Neural crest cell (in vitro differentiated cells): ENCODE measurements at regions not wholly inside any gene's neighbourhood (a gene's known extent, or its start where the extent isn't known, plus 50 kb on each side); places are given as distances from the start of the nearest gene placed in this dataset.

ENCODE experiments used
- DNase-seq: peaks from one replicate; pipeline ENCODE4 v3.0.0; 2021; ENCODE audit warnings: low read depth, mixed read lengths, low spot score
- H3K27ac Mint-ChIP-seq: one replicate; pipeline ENCODE4 v1.8.0; 2021; ENCODE audit warnings: mild to moderate bottlenecking, mixed read lengths; ENCODE audit not compliant: unreplicated experiment
- H3K27me3 Mint-ChIP-seq: 2 replicates; pipeline ENCODE4 v1.8.0; 2021; ENCODE audit warnings: low read depth, mild to moderate bottlenecking, mixed read lengths
- H3K36me3 Mint-ChIP-seq: 2 replicates; pipeline ENCODE4 v1.8.0; 2021; ENCODE audit warnings: low read depth, mild to moderate bottlenecking, mixed read lengths
- H3K4me1 Mint-ChIP-seq: 2 replicates; pipeline ENCODE4 v1.8.0; 2021; ENCODE audit warnings: mixed read lengths
- H3K4me3 Mint-ChIP-seq: one replicate; pipeline ENCODE4 v1.8.0; 2021; ENCODE audit warnings: mild to moderate bottlenecking, mixed read lengths
- H3K9me3 Mint-ChIP-seq: 2 replicates; pipeline ENCODE4 v1.8.0; 2021; ENCODE audit warnings: mixed read lengths
- TF ChIP-seq, protein P1 (sequence below): fragments of 200-600 bp; sonication (generic); conservative IDR thresholded peaks from 2 replicates; pipeline ENCODE4 v1.5.0; 2021; ENCODE audit warnings: antibody characterized with exemption, mild to moderate bottlenecking

DNA sequence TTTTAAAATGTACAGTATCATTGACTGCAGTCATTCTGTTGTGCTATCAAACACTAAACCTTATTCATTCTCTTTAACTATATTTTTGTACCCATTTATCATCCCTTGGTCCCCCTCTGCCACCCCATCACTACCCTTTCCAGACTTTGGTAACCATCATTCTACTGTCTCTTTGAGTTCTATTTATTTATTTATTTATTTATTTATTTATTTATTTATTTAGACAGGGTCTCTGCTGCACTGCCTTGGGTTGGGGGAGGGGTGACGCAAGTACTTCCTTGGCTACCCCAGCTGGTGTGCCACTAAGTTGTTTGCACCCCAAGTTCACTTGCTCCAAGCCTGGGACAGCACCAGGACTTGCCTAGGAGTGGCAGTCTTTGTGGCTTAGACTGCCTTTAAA lies 427.8 kb upstream of the NOVA1 start:
- Mint-ChIP-seq H3K27me3 (no peaks in the 10 kb centered on the region), H3K4me3 (no peak overlapping the region), H3K9me3 (no peaks in the 10 kb centered on the region), H3K27ac (no peak overlapping the region), H3K4me1 (no peaks in the 10 kb centered on the region), H3K36me3 (no peaks in the 10 kb centered on the region)
- DNase-seq = no peak
- TF ChIP-seq, protein P1, sequence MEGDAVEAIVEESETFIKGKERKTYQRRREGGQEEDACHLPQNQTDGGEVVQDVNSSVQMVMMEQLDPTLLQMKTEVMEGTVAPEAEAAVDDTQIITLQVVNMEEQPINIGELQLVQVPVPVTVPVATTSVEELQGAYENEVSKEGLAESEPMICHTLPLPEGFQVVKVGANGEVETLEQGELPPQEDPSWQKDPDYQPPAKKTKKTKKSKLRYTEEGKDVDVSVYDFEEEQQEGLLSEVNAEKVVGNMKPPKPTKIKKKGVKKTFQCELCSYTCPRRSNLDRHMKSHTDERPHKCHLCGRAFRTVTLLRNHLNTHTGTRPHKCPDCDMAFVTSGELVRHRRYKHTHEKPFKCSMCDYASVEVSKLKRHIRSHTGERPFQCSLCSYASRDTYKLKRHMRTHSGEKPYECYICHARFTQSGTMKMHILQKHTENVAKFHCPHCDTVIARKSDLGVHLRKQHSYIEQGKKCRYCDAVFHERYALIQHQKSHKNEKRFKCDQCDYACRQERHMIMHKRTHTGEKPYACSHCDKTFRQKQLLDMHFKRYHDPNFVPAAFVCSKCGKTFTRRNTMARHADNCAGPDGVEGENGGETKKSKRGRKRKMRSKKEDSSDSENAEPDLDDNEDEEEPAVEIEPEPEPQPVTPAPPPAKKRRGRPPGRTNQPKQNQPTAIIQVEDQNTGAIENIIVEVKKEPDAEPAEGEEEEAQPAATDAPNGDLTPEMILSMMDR = no peak

DNA sequence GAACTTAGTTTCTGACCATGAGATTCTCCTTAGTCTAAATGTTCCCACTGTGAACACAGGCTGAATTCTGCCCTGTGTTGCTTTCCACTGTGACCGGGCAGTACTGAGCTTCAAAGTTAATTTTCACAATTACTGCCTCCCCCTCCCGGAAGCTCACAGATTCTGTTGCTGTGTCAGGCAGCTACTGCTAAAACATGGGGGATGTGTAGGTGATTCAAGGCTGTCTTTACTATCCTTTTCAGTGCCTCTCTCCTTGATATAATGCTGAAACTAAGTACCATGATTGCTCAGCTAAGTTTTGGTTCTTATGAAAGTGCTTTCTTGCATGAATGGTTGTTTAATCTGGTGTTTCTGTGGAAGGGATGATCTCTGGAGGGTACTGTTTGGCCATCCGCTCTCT lies 428.3 kb upstream of the NOVA1 start:
- H3K9me3 Mint-ChIP-seq = no peaks in the 10 kb centered on the region
- no peaks in the 10 kb centered on the region for H3K4me1 Mint-ChIP-seq
- no peak overlapping the region for H3K4me3 Mint-ChIP-seq
- TF ChIP-seq, protein P1 = no peak
- DNase-seq = no peak
- H3K36me3 Mint-ChIP-seq = no peaks in the 10 kb centered on the region
- no peaks in the 10 kb centered on the region for H3K27me3 Mint-ChIP-seq
- no peak overlapping the region for H3K27ac Mint-ChIP-seq

DNA sequence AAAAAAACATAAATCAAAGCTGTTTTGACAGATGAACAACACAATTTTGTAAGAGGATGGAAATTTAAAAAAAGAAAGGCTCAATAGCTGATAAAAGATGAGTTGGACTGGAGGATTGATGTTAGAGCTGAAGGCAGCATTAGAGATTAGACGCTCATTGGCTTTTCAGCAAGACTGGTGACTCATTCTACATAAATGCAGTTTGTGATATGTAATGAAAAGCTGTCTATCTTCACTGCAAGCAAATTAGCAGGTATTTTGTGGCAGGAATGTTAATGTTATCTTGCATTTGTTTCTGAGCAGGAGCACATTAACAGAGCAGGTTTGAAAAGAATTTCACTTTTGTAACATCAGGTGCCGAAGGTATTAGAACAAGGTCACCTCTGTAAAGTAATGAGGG lies 442.7 kb upstream of the NOVA1 start:
- no peaks in the 10 kb centered on the region for H3K36me3 Mint-ChIP-seq
- H3K9me3 Mint-ChIP-seq = no peaks in the 10 kb centered on the region
- no peak overlapping the region for H3K4me3 Mint-ChIP-seq
- TF ChIP-seq, protein P1 = no peak
- DNase-seq = no peak
- no peaks in the 10 kb centered on the region for H3K4me1 Mint-ChIP-seq
- no peak overlapping the region for H3K27ac Mint-ChIP-seq
- no peaks in the 10 kb centered on the region for H3K27me3 Mint-ChIP-seq

DNA sequence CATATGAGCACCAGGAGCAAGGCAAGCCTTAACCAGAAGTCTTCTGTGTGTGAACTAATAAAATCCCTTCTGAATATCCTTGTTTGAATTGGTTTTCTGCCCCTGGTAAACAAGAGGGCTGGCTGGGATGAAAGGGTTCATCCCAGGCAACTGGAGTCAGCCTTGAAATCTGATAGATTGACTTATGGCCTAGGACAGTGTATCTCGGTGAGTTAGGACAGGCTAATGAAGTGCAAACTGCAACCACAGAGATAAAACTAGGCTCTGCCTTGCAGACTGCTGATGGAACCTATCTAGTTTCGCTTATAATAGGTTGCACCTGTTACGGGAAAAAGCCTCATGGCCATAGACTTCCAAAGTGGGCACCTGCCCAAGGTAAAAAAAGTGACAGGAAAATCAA lies 451.9 kb upstream of the NOVA1 start:
- Mint-ChIP-seq H3K9me3 (peaks cover 14% of the 10 kb centered on the region), H3K36me3 (no peaks in the 10 kb centered on the region), H3K4me3 (no peak overlapping the region), H3K27me3 (no peaks in the 10 kb centered on the region), H3K4me1 (no peaks in the 10 kb centered on the region), H3K27ac (no peak overlapping the region)
- TF ChIP-seq, protein P1 = no peak
- DNase-seq = no peak

DNA sequence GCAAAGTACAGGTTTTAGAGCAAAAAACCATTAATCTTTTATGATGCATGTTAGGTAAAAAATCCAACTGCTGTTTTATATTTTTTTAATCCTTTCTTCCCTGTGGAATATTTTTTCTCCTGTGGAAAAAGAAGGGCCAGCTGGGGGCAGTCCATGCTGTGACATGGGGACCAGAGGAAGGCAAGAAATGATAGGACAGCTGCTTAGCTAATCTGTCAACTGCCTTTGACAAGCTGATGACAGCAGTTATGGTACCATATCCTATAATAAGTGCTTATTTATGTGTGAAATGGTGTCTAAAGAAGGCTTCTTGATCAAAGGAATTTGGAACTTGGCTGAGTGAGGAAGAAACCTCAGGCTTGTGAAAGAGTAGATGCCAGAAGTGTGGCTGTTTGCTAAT lies 452.4 kb upstream of the NOVA1 start:
- Mint-ChIP-seq H3K36me3 (no peaks in the 10 kb centered on the region), H3K9me3 (peaks cover 14% of the 10 kb centered on the region), H3K27ac (no peak overlapping the region), H3K27me3 (no peaks in the 10 kb centered on the region), H3K4me1 (no peaks in the 10 kb centered on the region), H3K4me3 (no peak overlapping the region)
- no peak for DNase-seq
- TF ChIP-seq, protein P1 = no peak

DNA sequence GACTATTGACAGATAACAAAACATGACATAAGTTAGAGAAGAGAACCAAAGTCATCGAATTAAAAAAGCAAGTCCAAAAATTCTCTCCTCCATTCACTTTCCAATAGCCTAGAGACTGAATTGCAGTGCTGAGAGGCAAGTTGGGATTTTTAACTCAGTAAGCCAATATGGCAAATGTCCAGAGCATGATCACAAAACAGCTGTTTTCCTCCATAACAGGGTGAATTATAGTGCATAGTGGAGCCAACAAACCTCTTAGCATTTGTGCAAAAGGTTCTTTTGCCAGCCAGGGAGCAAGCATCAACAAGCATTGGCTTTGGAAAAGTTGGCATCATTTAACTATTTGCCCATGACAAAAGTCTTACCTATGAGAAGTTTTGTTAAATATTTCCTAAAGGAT lies 458.8 kb upstream of the NOVA1 start:
- Mint-ChIP-seq H3K4me1 (no peaks in the 10 kb centered on the region), H3K4me3 (no peak overlapping the region), H3K27me3 (no peaks in the 10 kb centered on the region), H3K9me3 (peaks cover 12% of the 10 kb centered on the region), H3K27ac (no peak overlapping the region), H3K36me3 (no peaks in the 10 kb centered on the region)
- TF ChIP-seq, protein P1 = no peak
- DNase-seq = no peak
